Activated naive CD4-positive, alpha-beta T cell treated with anti-CD3 and anti-CD28 coated beads, Interleukin-2, amount 50 U/mL, for 72 hours (primary cell): ENCODE measurements at regions not wholly inside any gene's neighbourhood (a gene's known extent, or its start where the extent isn't known, plus 50 kb on each side); places are given as distances from the start of the nearest gene placed in this dataset.

Experiments used
- ATAC-seq, 2 donors: fragments of 150-1000 bp; cut with Tn5 transposase; 2 replicates each; pipeline ENCODE4 v1.10.0; 2021; ENCODE audit warnings: mild to moderate bottlenecking in 2 of 2, moderate library complexity in 2 of 2
- DNase-seq, 2 donors: peaks; one replicate each; pipeline ENCODE4 v3.0.0; 2021 to 2022; ENCODE audit warnings: low spot score in 2 of 2
- H3K27ac Mint-ChIP-seq, 2 donors: one replicate each; pipeline ENCODE4 v1.8.0; 2022; ENCODE audit warnings: mild to moderate bottlenecking in 2 of 2, mixed read lengths in 2 of 2
- H3K36me3 Mint-ChIP-seq, 2 donors: one replicate each; pipeline ENCODE4 v1.8.0; 2022; ENCODE audit warnings: mixed read lengths in 2 of 2
- H3K9me3 Mint-ChIP-seq, 2 donors: one replicate each; pipeline ENCODE4 v1.8.0; 2022; ENCODE audit warnings: mixed read lengths in 2 of 2

GRCh38 chr4:180721356-180721755 lies 1521.8 kb upstream of the TENM3 start:
- DNase-seq (no peak), ATAC-seq (no peak)
- Mint-ChIP-seq H3K36me3 (no peaks in the 10 kb centered on the region), H3K9me3 (peaks cover 18 to 24% of the 10 kb centered on the region in 2 donors), H3K27ac (no peak overlapping the region)

- H3K27ac Mint-ChIP-seq = no peak overlapping the region
- ATAC-seq = no peak
- no peak for DNase-seq
- peaks cover 14 to 21% of the 10 kb centered on the region in 2 donors for H3K9me3 Mint-ChIP-seq
- H3K36me3 Mint-ChIP-seq = peaks cover 0 to 5% of the 10 kb centered on the region in 2 donors
These were observed 1516.6 kb upstream of the TENM3 start for GRCh38 chr4:180726611-180727010.

- Mint-ChIP-seq H3K36me3 (peaks cover 0 to 5% of the 10 kb centered on the region in 2 donors), H3K9me3 (peaks cover 11 to 13% of the 10 kb centered on the region in 2 donors), H3K27ac (no peak overlapping the region)
- no peak for DNase-seq
- ATAC-seq = no peak
These were observed 1515.7 kb upstream of the TENM3 start for GRCh38 chr4:180727478-180727877.

DNA sequence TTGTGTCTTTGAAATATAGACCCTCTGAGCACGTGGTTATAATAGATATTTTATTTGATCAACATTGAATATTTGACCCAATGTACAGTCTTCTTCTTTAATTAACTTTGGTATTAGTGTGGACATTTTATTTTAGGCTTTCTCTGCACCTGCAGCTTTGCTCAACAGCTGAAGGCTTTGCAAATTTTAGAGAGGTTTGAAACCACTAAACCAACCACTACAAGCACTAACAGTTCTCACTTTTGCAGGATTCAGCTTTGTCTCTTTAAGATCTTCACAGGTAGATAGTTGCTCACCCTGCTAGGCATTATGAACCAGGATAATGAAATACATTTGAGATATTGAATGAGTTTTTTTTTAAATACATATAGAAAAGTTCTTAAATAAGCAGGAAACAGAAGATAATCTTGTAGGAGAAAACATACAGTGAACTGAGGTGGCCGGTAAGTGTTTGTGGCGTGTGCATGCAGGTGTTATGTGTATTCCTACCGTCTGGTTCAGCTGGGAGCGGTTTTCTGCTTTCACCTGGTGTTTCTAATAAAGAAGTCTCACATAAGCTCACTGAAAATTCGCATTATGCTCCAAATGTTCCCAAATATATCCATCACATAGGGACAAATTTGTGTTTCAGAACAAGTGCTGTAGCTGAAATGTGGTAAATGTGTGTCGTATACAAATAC lies 1508.3 kb upstream of the TENM3 start:
- H3K9me3 Mint-ChIP-seq = peaks cover 13 to 21% of the 10 kb centered on the region in 2 donors
- DNase-seq = no peak
- H3K27ac Mint-ChIP-seq = peak overlapping the region in 1 of 2 donors; percentile 60
- H3K36me3 Mint-ChIP-seq = peaks cover 0 to 5% of the 10 kb centered on the region in 2 donors
- no peak for ATAC-seq

DNA sequence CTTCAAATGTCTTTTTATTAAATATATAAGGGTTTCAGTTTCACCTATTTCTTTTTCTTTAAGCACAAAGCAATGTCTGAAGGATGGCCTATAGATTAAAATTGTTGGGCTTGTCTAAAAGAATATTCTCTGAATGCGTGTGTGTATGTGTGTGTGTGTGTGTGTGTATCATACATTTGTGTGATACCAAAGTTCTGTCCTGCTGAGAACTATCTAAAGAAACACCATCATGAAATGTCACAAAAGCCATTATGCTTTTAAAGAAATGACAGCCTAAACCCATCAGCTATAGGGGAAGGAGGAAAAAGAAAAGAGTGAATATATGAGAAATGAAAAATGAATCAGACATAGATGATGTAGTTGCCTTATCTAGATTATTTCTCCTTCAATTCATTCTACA lies 1501.5 kb upstream of the TENM3 start:
- Mint-ChIP-seq H3K9me3 (peaks cover 5 to 6% of the 10 kb centered on the region in 2 donors), H3K27ac (no peak overlapping the region), H3K36me3 (no peaks in the 10 kb centered on the region)
- ATAC-seq = no peak
- no peak for DNase-seq

- no peak for ATAC-seq
- H3K9me3 Mint-ChIP-seq = peaks cover 0 to 5% of the 10 kb centered on the region in 2 donors
- no peaks in the 10 kb centered on the region for H3K36me3 Mint-ChIP-seq
- no peak overlapping the region for H3K27ac Mint-ChIP-seq
- no peak for DNase-seq
These were observed 1498.2 kb upstream of the TENM3 start for GRCh38 chr4:180745019-180745418.

GRCh38 chr4:180751009-180751408 lies 1492.2 kb upstream of the TENM3 start:
- DNase-seq = no peak
- Mint-ChIP-seq H3K27ac (no peak overlapping the region), H3K9me3 (peaks cover 13 to 18% of the 10 kb centered on the region in 2 donors), H3K36me3 (peaks cover 0 to 8% of the 10 kb centered on the region in 2 donors)
- ATAC-seq = no peak

- no peak overlapping the region for H3K27ac Mint-ChIP-seq
- peaks cover 0 to 8% of the 10 kb centered on the region in 2 donors for H3K36me3 Mint-ChIP-seq
- ATAC-seq (no peak), DNase-seq (no peak)
- peaks cover 6 to 12% of the 10 kb centered on the region in 2 donors for H3K9me3 Mint-ChIP-seq
These were observed 1485.3 kb upstream of the TENM3 start for GRCh38 chr4:180757927-180758326.

- Mint-ChIP-seq H3K27ac (no peak overlapping the region), H3K9me3 (peaks cover 8 to 14% of the 10 kb centered on the region in 2 donors), H3K36me3 (no peaks in the 10 kb centered on the region)
- no peak for ATAC-seq
- DNase-seq = no peak
These were observed 1477.2 kb upstream of the TENM3 start for GRCh38 chr4:180766045-180766444.

- Mint-ChIP-seq H3K36me3 (no peaks in the 10 kb centered on the region), H3K9me3 (peaks cover 8 to 14% of the 10 kb centered on the region in 2 donors), H3K27ac (no peak overlapping the region)
- no peak for ATAC-seq
- no peak for DNase-seq
These were observed 1476.1 kb upstream of the TENM3 start for GRCh38 chr4:180766944-180767729.

- ATAC-seq (no peak), DNase-seq (no peak)
- peaks cover 11 to 14% of the 10 kb centered on the region in 2 donors for H3K9me3 Mint-ChIP-seq
- no peaks in the 10 kb centered on the region for H3K36me3 Mint-ChIP-seq
- no peak overlapping the region for H3K27ac Mint-ChIP-seq
These were observed 1474.6 kb upstream of the TENM3 start for GRCh38 chr4:180768610-180769009.

GRCh38 chr4:180769791-180770190 lies 1473.4 kb upstream of the TENM3 start:
- peaks cover 14% of the 10 kb centered on the region in 2 donors for H3K9me3 Mint-ChIP-seq
- ATAC-seq (no peak), DNase-seq (no peak)
- H3K36me3 Mint-ChIP-seq = no peaks in the 10 kb centered on the region
- H3K27ac Mint-ChIP-seq = no peak overlapping the region

DNA sequence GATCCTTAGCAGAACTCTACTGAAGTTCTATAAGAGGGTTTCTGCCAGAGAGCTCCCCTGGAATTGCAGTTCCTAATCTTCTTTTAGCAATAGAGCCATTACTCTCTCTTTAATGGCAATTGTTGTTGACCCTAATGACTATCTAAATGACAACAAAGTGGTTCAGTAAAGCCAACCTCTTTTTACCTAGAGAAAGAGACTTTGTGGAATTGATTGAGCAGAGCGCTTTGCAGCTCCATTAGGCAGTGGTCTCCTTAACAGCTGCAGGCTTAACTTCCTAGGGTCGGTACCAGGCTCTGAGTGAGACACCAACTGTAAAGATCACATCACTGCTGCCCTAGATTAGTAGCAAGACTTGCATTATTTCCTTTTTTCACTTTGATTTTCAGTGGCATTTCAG lies 1472.9 kb upstream of the TENM3 start:
- Mint-ChIP-seq H3K36me3 (no peaks in the 10 kb centered on the region), H3K9me3 (peaks cover 14% of the 10 kb centered on the region in 2 donors), H3K27ac (no peak overlapping the region)
- no peak for DNase-seq
- ATAC-seq = no peak

- ATAC-seq = no peak
- no peak overlapping the region for H3K27ac Mint-ChIP-seq
- H3K9me3 Mint-ChIP-seq = peaks cover 9 to 18% of the 10 kb centered on the region in 2 donors
- no peaks in the 10 kb centered on the region for H3K36me3 Mint-ChIP-seq
- DNase-seq = no peak
These were observed 1458.3 kb upstream of the TENM3 start for GRCh38 chr4:180784940-180785339.

DNA sequence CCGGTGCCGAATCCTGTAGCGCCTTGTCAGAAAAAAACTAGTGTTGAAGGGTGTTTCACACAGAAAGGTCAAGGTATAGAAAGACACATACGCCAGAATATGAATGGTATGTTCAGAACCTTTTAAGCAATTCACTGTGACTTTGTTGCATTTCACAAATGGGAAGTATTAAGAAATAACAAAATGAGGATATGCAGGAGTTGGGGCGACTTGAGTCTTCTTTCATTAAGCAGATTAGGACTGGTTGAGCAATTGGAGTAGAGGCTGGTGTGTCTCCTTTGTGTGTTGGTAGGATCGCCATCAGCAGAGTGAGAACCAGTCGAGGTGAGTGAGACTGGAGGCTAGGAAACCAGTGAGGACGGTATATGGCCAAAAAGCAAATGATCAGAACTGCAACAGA lies 1454.5 kb upstream of the TENM3 start:
- no peak for DNase-seq
- ATAC-seq = no peak
- no peaks in the 10 kb centered on the region for H3K36me3 Mint-ChIP-seq
- peaks cover 6 to 15% of the 10 kb centered on the region in 2 donors for H3K9me3 Mint-ChIP-seq
- no peak overlapping the region for H3K27ac Mint-ChIP-seq

DNA sequence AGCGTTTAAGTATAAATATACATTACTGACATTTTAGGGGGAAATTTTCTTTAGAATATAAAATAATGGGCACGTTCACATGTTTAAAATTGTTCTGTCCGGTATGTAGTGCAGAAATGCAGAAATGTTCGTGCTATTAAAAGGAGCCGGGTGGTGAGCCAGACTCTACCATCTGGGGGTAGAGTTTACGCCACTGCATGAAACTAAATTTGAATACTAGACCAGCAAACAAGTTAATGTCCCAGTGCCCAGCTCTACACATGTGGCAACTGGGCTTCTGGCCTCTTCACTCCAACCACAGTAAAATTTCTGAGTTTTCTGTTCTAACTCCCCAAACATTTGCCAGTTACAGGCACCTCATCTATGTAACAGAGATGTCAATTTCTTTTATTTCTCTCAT lies 1453.3 kb upstream of the TENM3 start:
- H3K36me3 Mint-ChIP-seq = no peaks in the 10 kb centered on the region
- no peak for ATAC-seq
- peaks cover 6 to 15% of the 10 kb centered on the region in 2 donors for H3K9me3 Mint-ChIP-seq
- no peak overlapping the region for H3K27ac Mint-ChIP-seq
- no peak for DNase-seq

- ATAC-seq = no peak
- no peak for DNase-seq
- Mint-ChIP-seq H3K9me3 (peaks cover 6 to 15% of the 10 kb centered on the region in 2 donors), H3K36me3 (no peaks in the 10 kb centered on the region), H3K27ac (no peak overlapping the region)
These were observed 1452.7 kb upstream of the TENM3 start for GRCh38 chr4:180790471-180790870.

DNA sequence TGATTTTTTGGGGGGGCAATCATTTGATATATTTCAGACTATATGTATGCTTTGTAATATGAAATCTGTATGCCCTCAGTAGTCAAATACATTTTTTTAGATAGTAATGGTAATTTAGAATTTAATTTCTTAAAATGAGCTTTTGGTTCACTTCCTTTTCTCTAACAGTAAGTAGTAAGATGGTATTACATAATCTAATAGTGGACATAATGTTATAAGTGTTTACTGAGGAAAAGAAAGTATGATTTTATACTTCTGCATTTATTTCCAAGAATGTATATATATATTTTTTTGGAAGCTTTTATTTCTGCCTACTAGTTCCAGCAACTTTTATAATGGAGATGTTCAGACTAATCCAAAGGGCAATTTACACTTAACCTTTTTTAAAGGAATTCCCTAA lies 1450.7 kb upstream of the TENM3 start:
- DNase-seq (no peak), ATAC-seq (no peak)
- H3K36me3 Mint-ChIP-seq = peaks cover 0 to 7% of the 10 kb centered on the region in 2 donors
- no peak overlapping the region for H3K27ac Mint-ChIP-seq
- peaks cover 10 to 11% of the 10 kb centered on the region in 2 donors for H3K9me3 Mint-ChIP-seq
